ENCODE measurements at regions not wholly inside any gene's neighbourhood (a gene's known extent, or its start where the extent isn't known, plus 50 kb on each side); places are given as distances from the start of the nearest gene placed in this dataset.

- no peak overlapping the region for H3K27ac Mint-ChIP-seq (ENCODE audit: unreplicated experiment)
- no peaks in the 10 kb centered on the region for H3K36me3 Mint-ChIP-seq (ENCODE audit: unreplicated experiment)
- peak; percentile 57 for TF ChIP-seq CTCF (IDR thresholded peaks at IDR 0.05)
- peaks cover 3% of the 10 kb centered on the region for H3K4me1 Mint-ChIP-seq (ENCODE audit: unreplicated experiment)
- DNase-seq (ENCODE audit: extremely low spot score, unreplicated experiment): no peak
- H3K27me3 Mint-ChIP-seq (ENCODE audit: unreplicated experiment): peaks cover 41% of the 10 kb centered on the region
- H3K9me3 Mint-ChIP-seq (ENCODE audit: unreplicated experiment): no peaks in the 10 kb centered on the region
- no peak overlapping the region for H3K4me3 Mint-ChIP-seq (ENCODE audit: unreplicated experiment)
Observed at GRCh38 chr1:38489844-38490270, 369.7 kb downstream of the RRAGC start.

- Mint-ChIP-seq H3K36me3 (ENCODE audit: unreplicated experiment) (no peaks in the 10 kb centered on the region), H3K4me1 (ENCODE audit: unreplicated experiment) (peaks cover 3% of the 10 kb centered on the region), H3K27ac (ENCODE audit: unreplicated experiment) (no peak overlapping the region), H3K27me3 (ENCODE audit: unreplicated experiment) (peaks cover 46% of the 10 kb centered on the region), H3K4me3 (ENCODE audit: unreplicated experiment) (no peak overlapping the region), H3K9me3 (ENCODE audit: unreplicated experiment) (no peaks in the 10 kb centered on the region)
- DNase-seq (ENCODE audit: extremely low spot score, unreplicated experiment): no peak
- TF ChIP-seq CTCF (IDR thresholded peaks at IDR 0.05): no peak
Observed at GRCh38 chr1:38488162-38488898, 371.2 kb downstream of the RRAGC start.

DNA sequence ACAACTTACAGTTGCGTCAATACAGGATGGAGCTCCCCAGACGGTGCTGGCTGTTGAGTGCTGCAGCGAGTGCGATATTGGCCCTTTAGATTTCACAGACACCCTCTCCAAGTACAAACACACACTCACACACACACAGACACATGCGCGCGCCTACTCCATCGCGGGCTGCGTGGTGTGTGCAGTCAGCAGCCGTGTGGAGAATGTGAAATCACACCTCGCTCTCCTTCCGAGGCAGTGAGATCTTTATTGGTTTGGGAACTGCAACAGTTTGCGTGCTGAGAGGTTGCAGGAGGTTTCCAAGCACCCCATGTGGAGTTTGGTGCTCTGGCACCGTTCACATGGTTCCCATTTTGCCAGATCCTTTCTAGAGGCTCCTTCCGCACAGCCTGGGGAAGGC lies 372.2 kb downstream of the RRAGC start:
- Mint-ChIP-seq H3K27ac (ENCODE audit: unreplicated experiment) (no peak overlapping the region), H3K4me3 (ENCODE audit: unreplicated experiment) (no peak overlapping the region), H3K36me3 (ENCODE audit: unreplicated experiment) (no peaks in the 10 kb centered on the region), H3K9me3 (ENCODE audit: unreplicated experiment) (no peaks in the 10 kb centered on the region), H3K27me3 (ENCODE audit: unreplicated experiment) (peaks cover 42% of the 10 kb centered on the region), H3K4me1 (ENCODE audit: unreplicated experiment) (peaks cover 3% of the 10 kb centered on the region)
- no peak for DNase-seq (ENCODE audit: extremely low spot score, unreplicated experiment)
- no peak for TF ChIP-seq CTCF (IDR thresholded peaks at IDR 0.05)

DNA sequence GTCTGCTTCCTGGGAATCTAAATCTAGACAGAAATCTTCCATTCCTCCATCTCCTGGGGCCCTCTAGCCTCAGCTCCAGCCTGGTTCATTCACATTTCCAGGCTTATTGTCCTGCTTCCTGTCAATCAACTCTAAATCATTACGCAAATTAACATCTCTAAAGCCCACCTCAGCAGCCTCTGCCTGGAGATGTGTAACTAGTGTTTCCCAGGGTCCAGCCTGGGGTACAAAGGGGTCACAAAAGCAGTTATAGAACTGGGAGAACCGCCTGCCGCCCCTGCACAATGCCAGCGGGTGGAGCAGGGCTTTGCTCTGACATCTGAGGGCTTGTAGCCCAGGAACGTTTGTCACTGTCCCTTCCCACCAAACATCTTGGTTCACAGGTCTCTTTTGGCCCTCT lies 373.5 kb downstream of the RRAGC start:
- no peak for DNase-seq (ENCODE audit: extremely low spot score, unreplicated experiment)
- peaks cover 3% of the 10 kb centered on the region for H3K4me1 Mint-ChIP-seq (ENCODE audit: unreplicated experiment)

More for the DNA sequence above, 373.5 kb downstream of the RRAGC start:
- TF ChIP-seq CTCF (IDR thresholded peaks at IDR 0.05): no peak
- H3K27ac Mint-ChIP-seq (ENCODE audit: unreplicated experiment): no peak overlapping the region
- H3K27me3 Mint-ChIP-seq (ENCODE audit: unreplicated experiment): peaks cover 45% of the 10 kb centered on the region
- no peaks in the 10 kb centered on the region for H3K36me3 Mint-ChIP-seq (ENCODE audit: unreplicated experiment)
- no peaks in the 10 kb centered on the region for H3K9me3 Mint-ChIP-seq (ENCODE audit: unreplicated experiment)
- H3K4me3 Mint-ChIP-seq (ENCODE audit: unreplicated experiment): no peak overlapping the region

Data from osteocyte (in vitro differentiated cells).